ENCODE measurements at regions not wholly inside any gene's neighbourhood (a gene's known extent, or its start where the extent isn't known, plus 50 kb on each side); places are given as distances from the start of the nearest gene placed in this dataset.

DNA sequence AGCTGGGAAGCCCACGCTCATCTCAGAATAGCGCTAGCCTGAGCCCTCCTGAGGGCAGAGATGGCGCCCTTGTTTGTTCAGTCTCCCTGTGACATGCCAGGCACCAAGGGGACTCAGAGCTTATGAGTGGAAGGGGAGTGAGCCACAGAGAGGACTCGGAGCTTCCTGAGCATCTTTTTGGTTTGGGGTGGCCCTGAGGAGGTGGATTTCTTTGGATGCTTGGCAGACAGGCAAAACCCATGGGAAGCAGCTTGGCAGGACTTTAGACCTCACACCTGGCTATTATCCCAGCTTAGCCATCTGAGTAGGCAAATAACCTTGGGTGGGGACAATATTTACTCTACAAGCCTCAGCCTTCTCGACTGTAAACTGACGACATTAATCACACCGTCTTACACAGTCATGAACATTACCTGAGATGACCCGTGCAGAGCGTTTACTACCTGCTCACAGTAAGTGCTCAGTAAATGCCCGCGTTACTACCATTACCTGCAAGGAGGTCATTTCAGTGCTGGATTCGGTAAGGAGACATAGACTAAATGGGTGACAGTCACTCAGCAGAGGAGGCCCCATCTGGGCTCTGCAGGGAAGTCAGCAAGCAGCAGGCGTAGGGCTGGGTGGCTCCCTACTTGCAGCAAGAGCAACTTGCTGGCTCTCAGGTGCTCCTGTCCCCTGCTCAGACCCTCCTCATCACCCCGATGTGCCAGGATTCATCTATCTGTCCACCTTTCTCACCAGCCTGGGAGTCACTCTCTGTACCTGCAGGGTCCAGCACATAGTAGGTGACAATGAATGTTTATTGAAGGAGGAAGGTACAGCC, 54.9 kb downstream of the KLHDC7A start:
- no peak overlapping the region for H3K27ac Mint-ChIP-seq
- no peak for DNase-seq
- peaks cover 53% of the 10 kb centered on the region for H3K27me3 Mint-ChIP-seq (ENCODE audit: low read depth, poor library complexity)
- no peaks in the 10 kb centered on the region for H3K9me3 Mint-ChIP-seq
- H3K4me3 Mint-ChIP-seq = no peak overlapping the region
- H3K36me3 Mint-ChIP-seq (ENCODE audit: low read depth) = no peaks in the 10 kb centered on the region
- no peaks in the 10 kb centered on the region for H3K4me1 Mint-ChIP-seq
- TF ChIP-seq, protein P1, sequence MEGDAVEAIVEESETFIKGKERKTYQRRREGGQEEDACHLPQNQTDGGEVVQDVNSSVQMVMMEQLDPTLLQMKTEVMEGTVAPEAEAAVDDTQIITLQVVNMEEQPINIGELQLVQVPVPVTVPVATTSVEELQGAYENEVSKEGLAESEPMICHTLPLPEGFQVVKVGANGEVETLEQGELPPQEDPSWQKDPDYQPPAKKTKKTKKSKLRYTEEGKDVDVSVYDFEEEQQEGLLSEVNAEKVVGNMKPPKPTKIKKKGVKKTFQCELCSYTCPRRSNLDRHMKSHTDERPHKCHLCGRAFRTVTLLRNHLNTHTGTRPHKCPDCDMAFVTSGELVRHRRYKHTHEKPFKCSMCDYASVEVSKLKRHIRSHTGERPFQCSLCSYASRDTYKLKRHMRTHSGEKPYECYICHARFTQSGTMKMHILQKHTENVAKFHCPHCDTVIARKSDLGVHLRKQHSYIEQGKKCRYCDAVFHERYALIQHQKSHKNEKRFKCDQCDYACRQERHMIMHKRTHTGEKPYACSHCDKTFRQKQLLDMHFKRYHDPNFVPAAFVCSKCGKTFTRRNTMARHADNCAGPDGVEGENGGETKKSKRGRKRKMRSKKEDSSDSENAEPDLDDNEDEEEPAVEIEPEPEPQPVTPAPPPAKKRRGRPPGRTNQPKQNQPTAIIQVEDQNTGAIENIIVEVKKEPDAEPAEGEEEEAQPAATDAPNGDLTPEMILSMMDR (IDR thresholded peaks at IDR 0.05) = no peak

DNA sequence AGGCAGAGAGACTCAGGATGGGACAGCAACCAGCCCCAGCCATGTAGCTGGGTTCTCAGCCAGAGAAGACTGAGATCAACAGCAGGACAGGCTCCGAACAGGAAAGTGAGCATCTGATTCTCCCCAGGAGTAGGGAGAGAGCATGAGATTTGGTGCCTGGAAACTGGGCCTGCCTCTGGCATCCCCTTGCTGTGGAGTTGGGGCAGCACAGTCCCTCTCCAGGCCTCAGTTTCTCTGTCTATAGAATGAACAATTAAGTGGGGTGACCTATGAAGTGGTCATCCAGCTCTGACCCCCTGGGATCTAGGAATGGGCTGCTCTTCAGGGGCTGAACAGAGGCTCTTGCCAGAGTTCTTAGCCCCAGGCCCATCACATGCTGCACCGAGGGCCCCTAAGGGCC, 55.6 kb downstream of the KLHDC7A start:
- no peaks in the 10 kb centered on the region for H3K4me1 Mint-ChIP-seq
- peaks cover 48% of the 10 kb centered on the region for H3K27me3 Mint-ChIP-seq (ENCODE audit: low read depth, poor library complexity)
- H3K4me3 Mint-ChIP-seq = no peak overlapping the region
- TF ChIP-seq, protein P1 (IDR thresholded peaks at IDR 0.05) = no peak
- H3K27ac Mint-ChIP-seq = no peak overlapping the region
- no peaks in the 10 kb centered on the region for H3K9me3 Mint-ChIP-seq
- no peaks in the 10 kb centered on the region for H3K36me3 Mint-ChIP-seq (ENCODE audit: low read depth)
- DNase-seq = no peak

DNA sequence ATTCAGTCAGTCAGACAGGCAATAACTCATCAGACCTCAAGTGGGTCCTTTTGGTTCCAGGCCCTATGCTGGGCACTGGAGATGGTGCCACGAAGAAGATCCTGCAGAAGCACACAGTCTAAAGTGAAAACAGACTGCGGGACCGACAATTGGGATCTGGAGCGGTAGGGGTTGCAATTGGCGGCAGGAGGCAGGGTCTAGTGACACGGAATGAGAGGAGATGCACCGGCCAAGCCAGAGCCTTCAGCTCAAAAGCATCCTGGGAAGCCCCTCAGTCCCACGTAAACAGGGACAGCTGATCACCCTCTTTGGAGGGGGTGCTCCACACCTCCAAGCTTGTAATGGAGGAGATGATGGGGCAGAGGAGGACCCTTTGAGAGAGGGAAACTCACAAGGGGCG, 56.2 kb downstream of the KLHDC7A start:
- DNase-seq = no peak
- Mint-ChIP-seq H3K27ac (no peak overlapping the region), H3K36me3 (ENCODE audit: low read depth) (no peaks in the 10 kb centered on the region), H3K4me1 (peaks cover under 1% of the 10 kb centered on the region), H3K9me3 (no peaks in the 10 kb centered on the region), H3K27me3 (ENCODE audit: low read depth, poor library complexity) (peaks cover 42% of the 10 kb centered on the region), H3K4me3 (no peak overlapping the region)
- TF ChIP-seq, protein P1 (IDR thresholded peaks at IDR 0.05) = no peak

DNA sequence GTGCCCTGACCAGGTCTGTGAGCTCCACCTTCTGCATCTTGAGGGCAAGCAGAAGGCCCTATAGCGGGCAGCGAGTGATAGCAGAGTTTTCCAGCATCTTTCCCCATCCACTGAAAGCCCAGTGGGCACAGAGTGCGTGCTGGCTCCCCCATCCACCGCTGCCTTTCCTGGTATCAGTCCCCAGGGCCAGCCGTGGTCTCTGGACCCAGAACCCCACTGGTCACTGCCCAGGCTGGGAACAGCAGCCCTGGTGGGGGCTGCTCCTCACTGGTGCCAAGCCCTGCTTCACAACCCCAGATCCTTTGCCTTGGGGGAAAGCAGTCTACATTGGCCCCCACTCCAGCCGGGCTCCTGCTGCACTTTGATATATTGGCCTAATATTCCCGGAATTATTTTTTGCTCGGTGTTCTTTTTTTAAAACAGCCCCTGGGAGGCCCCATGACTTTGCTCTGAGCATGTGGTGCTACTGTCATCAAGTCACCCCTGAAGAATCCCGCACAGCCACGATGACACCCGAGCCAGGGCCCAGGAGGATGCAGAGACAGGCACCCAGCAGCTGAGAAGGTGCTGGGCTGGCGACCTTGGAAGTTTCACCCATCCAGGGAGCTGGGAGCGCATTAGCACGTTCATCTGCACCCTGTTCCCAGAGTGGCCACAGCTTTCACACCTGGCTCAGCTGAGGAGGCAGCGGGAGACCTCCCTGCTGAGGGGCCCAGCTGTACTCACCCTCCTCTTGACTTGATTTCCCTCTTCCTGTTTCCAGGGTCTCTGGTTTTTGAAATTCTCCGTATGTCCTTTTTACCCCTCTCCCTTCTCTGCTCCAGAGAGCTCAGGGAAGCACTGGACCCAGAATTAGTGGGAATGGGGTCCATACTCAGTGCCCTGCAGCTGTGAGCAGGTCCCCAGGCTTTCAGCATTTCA, 56.9 kb downstream of the KLHDC7A start:
- Mint-ChIP-seq H3K9me3 (no peaks in the 10 kb centered on the region), H3K27ac (no peak overlapping the region), H3K4me1 (peaks cover 8% of the 10 kb centered on the region), H3K36me3 (ENCODE audit: low read depth) (no peaks in the 10 kb centered on the region), H3K4me3 (no peak overlapping the region), H3K27me3 (ENCODE audit: low read depth, poor library complexity) (peaks cover 38% of the 10 kb centered on the region)
- TF ChIP-seq, protein P1 (IDR thresholded peaks at IDR 0.05) = no peak
- DNase-seq = no peak

DNA sequence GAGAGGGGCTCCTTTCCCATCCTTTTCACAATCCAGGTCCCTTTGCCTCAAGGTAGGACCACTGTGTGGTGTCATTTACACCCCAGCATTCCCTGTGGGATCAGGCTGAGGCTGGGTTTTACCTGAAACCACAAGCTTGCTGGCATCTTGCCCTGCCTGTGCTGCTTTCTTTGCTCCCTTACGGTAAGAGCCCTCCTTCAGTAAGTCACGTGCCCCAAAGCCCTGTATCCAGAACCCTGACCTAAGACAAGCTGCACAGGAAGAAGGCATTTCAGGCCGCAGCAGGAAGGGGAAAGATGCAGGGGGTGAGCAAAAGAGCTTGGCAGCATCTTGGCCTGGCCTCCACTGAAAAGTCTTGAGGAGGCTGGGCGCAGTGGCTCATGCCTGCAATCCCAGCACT, 58.4 kb downstream of the KLHDC7A start:
- no peak overlapping the region for H3K4me3 Mint-ChIP-seq
- no peaks in the 10 kb centered on the region for H3K36me3 Mint-ChIP-seq (ENCODE audit: low read depth)
- no peak overlapping the region for H3K27ac Mint-ChIP-seq
- peaks cover 33% of the 10 kb centered on the region for H3K27me3 Mint-ChIP-seq (ENCODE audit: low read depth, poor library complexity)
- TF ChIP-seq, protein P1 (IDR thresholded peaks at IDR 0.05) = no peak
- H3K4me1 Mint-ChIP-seq = peaks cover 15% of the 10 kb centered on the region
- peaks cover 9% of the 10 kb centered on the region for H3K9me3 Mint-ChIP-seq
- DNase-seq = no peak

Data from nephron progenitor cell (in vitro differentiated cells).